Esophagus muscularis mucosa (tissue), 4 donors: ENCODE measurements at regions not wholly inside any gene's neighbourhood (a gene's known extent, or its start where the extent isn't known, plus 50 kb on each side); places are given as distances from the start of the nearest gene placed in this dataset.

Experiments
- DNase-seq: peaks from one replicate; pipeline ENCODE4 v3.0.0-alpha.2; 2017; ENCODE audit errors: extremely low spot score
- H3K27ac ChIP-seq, 4 donors: fragments of 200-600 bp; sonication (generic); replicated peaks in 1 of 4; 1 replicate in 3 of 4; 2 replicates in 1 of 4; pipeline ENCODE4 v1.5.1; 2016 to 2019; ENCODE audit warnings: mild to moderate bottlenecking in 1 of 4
- H3K27me3 ChIP-seq, 4 donors: fragments of 200-600 bp; sonication (generic); one replicate each; pipeline versions ENCODE4 v1.5.1 to v1.6.0; 2016 to 2019
- H3K36me3 ChIP-seq, 4 donors: fragments of 200-600 bp; sonication (generic); one replicate each; pipeline ENCODE4 v1.5.1; 2016 to 2019
- H3K4me1 ChIP-seq, 4 donors: fragments of 200-600 bp; sonication (generic); one replicate each; pipeline ENCODE4 v1.5.1; 2016 to 2019
- H3K4me3 ChIP-seq, 4 donors: fragments of 200-600 bp; sonication (generic); 1 replicate in 2 of 4; 2 replicates in 2 of 4; pipeline ENCODE4 v1.5.1; 2016 to 2019; ENCODE audit warnings: mild to moderate bottlenecking in 4 of 4, moderate library complexity in 1 of 4
- H3K9me3 ChIP-seq, 4 donors: fragments of 200-600 bp; sonication (generic); 1 replicate in 3 of 4; 2 replicates in 1 of 4; pipeline ENCODE4 v1.5.1; 2016 to 2019
- EP300 ChIP-seq: sonication (generic); formaldehyde crosslinking; IDR thresholded peaks from one replicate; pipeline ENCODE4 v1.6.1; 2017; ENCODE audit warnings: antibody characterized with exemption
- POLR2A ChIP-seq: fragments of 450-650 bp; IDR thresholded peaks from one replicate; pipeline ENCODE4 v1.6.1; 2017; ENCODE audit warnings: antibody characterized with exemption, moderate library complexity, mild to moderate bottlenecking, low read depth
- POLR2AphosphoS5 ChIP-seq, 2 donors: sonication (generic); formaldehyde crosslinking; IDR thresholded peaks; one replicate each; pipeline ENCODE4 v1.6.1; 2017; ENCODE audit warnings: antibody characterized with exemption in 2 of 2
- WGBS: methylation state at CpG from one replicate; pipeline ENCODE4 v1.1.5; 2018; 5-methylcytosine and 5-hydroxymethylcytosine counted together
- intact Hi-C: fragments of 100-400 bp; cut with DNase I; formaldehyde crosslinking; loops from one replicate; pipeline ENCODE4 v1.15.1; 2023
- TF ChIP-seq, protein P1 (sequence below), 3 experiments: fragments of 200-600 bp in 2 of 3; fragments of 450-650 bp in 1 of 3; sonication (generic) in 2 of 3; IDR thresholded peaks; one replicate each; pipeline ENCODE4 v1.5.1; 2017 to 2019; ENCODE audit warnings: antibody characterized with exemption in 3 of 3, mild to moderate bottlenecking in 2 of 3, moderate library complexity in 1 of 3

DNA sequence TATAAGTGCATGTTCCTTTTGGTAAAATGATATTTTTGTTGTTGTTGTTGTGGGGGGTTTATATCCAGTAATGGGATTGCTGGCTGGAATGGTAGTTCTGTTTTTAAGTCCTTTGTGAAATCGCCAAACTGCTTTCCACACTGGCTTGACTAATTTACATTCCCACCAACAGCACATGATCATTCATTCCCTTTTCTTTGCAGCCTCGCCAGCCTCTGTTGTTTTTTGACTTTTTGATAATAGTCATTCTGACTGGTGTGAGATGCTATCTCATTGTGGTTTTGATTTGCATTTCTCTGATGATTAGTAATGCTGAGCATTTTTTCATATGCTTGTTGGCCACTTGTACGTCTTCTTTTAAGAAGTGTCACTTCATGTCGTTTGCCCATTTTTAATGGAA, 188.5 kb upstream of the CHRM3 start:
- no peak for DNase-seq
- Histone ChIP-seq H3K36me3 (no peaks in the 10 kb centered on the region), H3K4me3 (no peak overlapping the region), H3K27me3 (no peaks in the 10 kb centered on the region), H3K4me1 (no peaks in the 10 kb centered on the region), H3K27ac (no peak overlapping the region), H3K9me3 (no peaks in the 10 kb centered on the region)
- 84% methylated on average over 4 of the region's 4 CpGs for WGBS
- TF ChIP-seq POLR2A, result no peak
- TF ChIP-seq, protein P1, sequence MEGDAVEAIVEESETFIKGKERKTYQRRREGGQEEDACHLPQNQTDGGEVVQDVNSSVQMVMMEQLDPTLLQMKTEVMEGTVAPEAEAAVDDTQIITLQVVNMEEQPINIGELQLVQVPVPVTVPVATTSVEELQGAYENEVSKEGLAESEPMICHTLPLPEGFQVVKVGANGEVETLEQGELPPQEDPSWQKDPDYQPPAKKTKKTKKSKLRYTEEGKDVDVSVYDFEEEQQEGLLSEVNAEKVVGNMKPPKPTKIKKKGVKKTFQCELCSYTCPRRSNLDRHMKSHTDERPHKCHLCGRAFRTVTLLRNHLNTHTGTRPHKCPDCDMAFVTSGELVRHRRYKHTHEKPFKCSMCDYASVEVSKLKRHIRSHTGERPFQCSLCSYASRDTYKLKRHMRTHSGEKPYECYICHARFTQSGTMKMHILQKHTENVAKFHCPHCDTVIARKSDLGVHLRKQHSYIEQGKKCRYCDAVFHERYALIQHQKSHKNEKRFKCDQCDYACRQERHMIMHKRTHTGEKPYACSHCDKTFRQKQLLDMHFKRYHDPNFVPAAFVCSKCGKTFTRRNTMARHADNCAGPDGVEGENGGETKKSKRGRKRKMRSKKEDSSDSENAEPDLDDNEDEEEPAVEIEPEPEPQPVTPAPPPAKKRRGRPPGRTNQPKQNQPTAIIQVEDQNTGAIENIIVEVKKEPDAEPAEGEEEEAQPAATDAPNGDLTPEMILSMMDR (IDR thresholded peaks at IDR 0.05), result no peak
- no peak for TF ChIP-seq EP300
- TF ChIP-seq POLR2AphosphoS5 (IDR thresholded peaks at IDR 0.05), result no peak
- intact Hi-C loops, result no loop called here

DNA sequence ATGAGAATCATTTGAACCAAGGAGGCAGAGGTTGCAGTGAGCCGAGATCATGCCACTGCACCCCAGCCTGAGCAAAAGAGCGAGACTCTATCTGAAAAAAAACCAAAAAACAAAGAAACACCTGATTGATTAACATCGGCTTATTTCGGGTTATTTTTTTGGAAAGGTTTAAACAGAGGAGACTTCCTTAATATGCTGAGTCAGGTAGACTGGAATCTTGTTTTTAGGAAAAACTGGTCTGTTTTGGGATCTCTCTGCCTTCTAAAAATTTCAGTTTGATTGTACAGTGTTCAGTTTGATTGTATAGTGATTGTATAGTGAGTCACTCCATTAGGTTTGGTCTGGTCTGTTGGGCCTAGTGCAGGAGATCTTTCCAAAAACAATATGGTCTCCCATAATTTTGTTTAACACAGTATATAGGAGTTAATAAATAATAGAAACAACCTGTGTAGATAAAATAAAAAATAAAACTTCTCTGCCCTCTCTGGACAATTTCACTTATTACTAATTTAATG, 196.3 kb upstream of the CHRM3 start:
- no peak overlapping the region for H3K4me3 ChIP-seq
- DNase-seq, result no peak
- WGBS, result 97% methylated on average over 4 of the region's 4 CpGs
- H3K27ac ChIP-seq, result no peak overlapping the region
- no peaks in the 10 kb centered on the region for H3K9me3 ChIP-seq
- no peaks in the 10 kb centered on the region for H3K36me3 ChIP-seq
- no peaks in the 10 kb centered on the region for H3K4me1 ChIP-seq
- intact Hi-C loops, result no loop called here
- no peak for TF ChIP-seq POLR2AphosphoS5 (IDR thresholded peaks at IDR 0.05)
- TF ChIP-seq POLR2A, result no peak
- no peak for TF ChIP-seq EP300
- TF ChIP-seq, protein P1 (IDR thresholded peaks at IDR 0.05), result no peak
- H3K27me3 ChIP-seq, result no peaks in the 10 kb centered on the region

DNA sequence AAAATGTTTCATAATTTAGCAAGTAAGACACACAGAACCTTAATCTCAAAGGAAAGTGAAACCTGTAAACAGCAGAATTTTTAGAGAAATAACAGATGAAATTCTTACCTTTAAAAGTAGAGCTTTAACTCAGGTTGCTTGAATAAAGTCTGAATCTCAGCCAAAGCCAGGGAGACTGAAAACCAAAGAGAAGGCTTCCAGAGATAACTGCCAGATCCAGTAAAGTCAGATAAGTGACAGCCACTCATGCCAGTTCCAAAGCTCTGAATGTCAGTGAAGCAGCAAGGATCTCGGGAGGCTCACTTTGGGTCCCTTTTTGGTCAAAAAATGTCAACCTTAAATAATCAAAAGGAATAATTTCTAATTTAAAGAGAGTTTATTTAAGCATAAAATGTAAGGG, 199.9 kb upstream of the CHRM3 start:
- H3K9me3 ChIP-seq, result no peaks in the 10 kb centered on the region
- H3K4me3 ChIP-seq, result no peak overlapping the region
- no peaks in the 10 kb centered on the region for H3K27me3 ChIP-seq
- intact Hi-C loops, result no loop called here
- no peak for DNase-seq
- TF ChIP-seq, protein P1 (IDR thresholded peaks at IDR 0.05), result no peak
- TF ChIP-seq POLR2A, result no peak
- TF ChIP-seq POLR2AphosphoS5 (IDR thresholded peaks at IDR 0.05), result no peak
- TF ChIP-seq EP300, result no peak
- H3K4me1 ChIP-seq, result peaks cover 0 to 6% (median 0%) of the 10 kb centered on the region in 4 donors
- no peak overlapping the region for H3K27ac ChIP-seq
- H3K36me3 ChIP-seq, result no peaks in the 10 kb centered on the region
- 88% methylated on average over 1 of the region's 1 CpG for WGBS

DNA sequence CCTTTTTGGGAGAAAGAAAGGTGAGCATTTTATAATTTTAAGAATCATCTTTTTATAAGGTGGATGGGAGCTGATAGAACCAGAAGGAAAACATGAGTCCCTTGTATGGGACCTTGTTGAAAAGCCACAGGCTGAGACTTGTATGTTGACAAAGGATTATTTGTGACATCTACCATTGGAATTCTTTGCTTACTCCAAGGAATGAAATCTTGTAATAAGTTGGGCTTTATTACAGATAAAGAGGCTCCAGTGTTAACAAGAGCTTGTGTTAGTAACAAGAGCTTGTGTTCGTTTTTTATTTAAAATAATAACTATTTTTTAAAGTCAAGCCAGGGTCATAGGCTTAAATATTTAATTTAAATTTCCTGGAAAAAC, 201.1 kb upstream of the CHRM3 start:
- no peak for DNase-seq
- Histone ChIP-seq H3K27me3 (no peaks in the 10 kb centered on the region), H3K4me1 (peaks cover 0 to 6% (median 0%) of the 10 kb centered on the region in 4 donors), H3K4me3 (no peak overlapping the region), H3K27ac (no peak overlapping the region), H3K9me3 (no peaks in the 10 kb centered on the region), H3K36me3 (no peaks in the 10 kb centered on the region)
- WGBS, result 62% methylated on average over 1 of the region's 1 CpG
- TF ChIP-seq POLR2AphosphoS5 (IDR thresholded peaks at IDR 0.05) (no peak), POLR2A (no peak), EP300 (no peak)
- TF ChIP-seq, protein P1 (IDR thresholded peaks at IDR 0.05), result no peak
- intact Hi-C loops, result no loop called here

DNA sequence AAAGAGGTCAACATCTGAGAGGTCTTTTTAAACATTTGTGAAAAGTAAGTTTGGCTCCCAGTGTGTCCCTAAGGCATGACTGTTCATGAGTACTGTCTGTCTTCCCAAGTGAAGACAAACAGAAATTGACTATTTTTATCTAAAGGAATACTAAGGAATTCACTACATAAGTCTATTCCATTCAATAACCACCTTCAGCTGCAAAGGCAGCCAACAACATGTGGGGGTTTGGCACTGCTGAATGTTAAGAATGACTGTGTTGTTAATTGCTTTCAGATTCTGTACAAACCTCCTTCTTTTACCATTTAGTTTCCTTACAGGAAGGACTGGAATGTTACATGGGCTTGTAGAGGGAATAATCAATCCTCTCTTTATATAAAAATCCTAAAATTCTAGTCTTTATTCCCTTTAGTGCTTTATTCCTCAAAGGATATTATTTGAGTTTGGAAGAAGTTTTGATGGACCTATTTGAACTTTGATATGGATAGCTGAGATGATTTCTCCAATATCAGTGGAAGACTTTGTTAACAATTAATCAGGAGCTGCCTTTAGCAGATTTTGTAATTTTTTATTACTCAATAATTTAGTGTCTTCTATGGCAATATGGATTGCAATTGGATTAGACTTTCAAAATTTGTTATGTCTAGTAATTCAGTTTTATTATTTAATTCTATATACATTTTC, 201.7 kb upstream of the CHRM3 start:
- H3K4me1 ChIP-seq, result peaks cover 0 to 6% (median 0%) of the 10 kb centered on the region in 4 donors
- no peaks in the 10 kb centered on the region for H3K27me3 ChIP-seq
- intact Hi-C loops, result no loop called here
- no peak for DNase-seq
- no peak for TF ChIP-seq POLR2AphosphoS5 (IDR thresholded peaks at IDR 0.05)
- TF ChIP-seq, protein P1 (IDR thresholded peaks at IDR 0.05), result no peak
- TF ChIP-seq POLR2A, result no peak
- TF ChIP-seq EP300, result no peak
- no peaks in the 10 kb centered on the region for H3K9me3 ChIP-seq
- H3K27ac ChIP-seq, result no peak overlapping the region
- no peaks in the 10 kb centered on the region for H3K36me3 ChIP-seq
- H3K4me3 ChIP-seq, result no peak overlapping the region
